GM18505 (cell line): ENCODE measurements at regions not wholly inside any gene's neighbourhood (a gene's known extent, or its start where the extent isn't known, plus 50 kb on each side); places are given as distances from the start of the nearest gene placed in this dataset.

Source experiments
- ATAC-seq: cut with Tn5 transposase; IDR thresholded peaks from one replicate; pipeline ENCODE4 v1.9.1; 2021; ENCODE audit not compliant: unreplicated experiment
- POLR2A ChIP-seq: IDR thresholded peaks from 4 replicates; pipeline ENCODE4 v1.6.1; 2011; ENCODE audit warnings: borderline replicate concordance; ENCODE audit not compliant: insufficient read depth, insufficient read length; ENCODE audit errors: extremely low read depth

DNA sequence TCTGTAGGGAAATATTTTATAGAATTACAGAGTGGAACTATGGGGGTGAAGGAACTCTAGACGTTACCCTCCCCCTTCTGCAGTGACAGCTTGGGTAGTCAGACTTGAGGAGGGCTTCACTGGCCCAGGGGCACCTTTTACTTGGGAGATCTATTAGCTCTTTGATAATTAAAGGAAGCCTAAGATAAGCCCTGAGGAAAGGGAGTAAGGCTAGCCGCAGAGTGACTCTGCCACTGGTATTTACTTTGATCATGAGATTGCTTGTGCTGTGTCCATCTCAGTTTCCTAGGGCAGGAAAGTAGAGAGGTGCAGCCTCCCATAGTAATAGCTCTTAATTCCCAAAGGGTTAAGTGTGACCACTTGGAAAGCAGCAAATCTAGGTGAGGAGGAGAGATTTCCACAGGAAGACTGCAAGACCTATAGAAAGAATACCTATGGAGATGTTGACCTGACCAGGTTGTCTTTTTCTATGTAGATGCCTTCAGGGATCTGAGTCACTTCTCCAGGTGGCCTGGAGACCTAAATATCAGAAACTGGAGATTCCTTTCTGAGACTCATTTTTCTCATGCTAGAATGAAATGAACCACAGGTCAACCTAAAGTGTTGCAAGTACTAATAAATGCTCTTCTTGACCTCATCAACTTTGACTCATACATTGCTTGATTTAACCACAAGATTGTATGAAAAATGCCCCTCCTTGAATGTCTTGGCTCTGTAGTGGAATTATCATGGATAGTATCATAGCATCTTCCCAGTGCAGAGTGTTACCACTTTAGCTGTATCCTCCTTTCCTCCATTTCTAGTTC lies 447.3 kb upstream of the GHITM start:
- no peak for TF ChIP-seq POLR2A
- ATAC-seq, result no peak

DNA sequence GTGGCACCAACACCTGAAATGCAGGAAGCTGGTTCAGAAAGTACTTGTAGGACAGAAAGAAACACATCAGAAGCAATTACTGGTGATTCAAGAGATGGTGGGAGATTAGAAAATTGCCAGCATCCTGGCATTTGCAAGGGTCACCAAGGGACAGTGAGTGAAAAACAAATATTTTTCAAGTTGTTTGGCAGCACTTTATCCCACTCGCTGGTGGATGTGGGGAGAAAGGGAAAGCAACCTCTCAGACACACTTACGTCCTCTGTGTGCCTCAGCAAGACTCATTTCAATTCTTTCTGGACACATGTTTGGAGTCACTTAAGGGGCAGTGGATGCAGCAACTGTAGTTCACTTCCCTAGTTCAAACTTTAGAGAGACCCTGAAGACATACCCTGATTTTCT lies 440.4 kb upstream of the GHITM start:
- ATAC-seq, result no peak
- no peak for TF ChIP-seq POLR2A

DNA sequence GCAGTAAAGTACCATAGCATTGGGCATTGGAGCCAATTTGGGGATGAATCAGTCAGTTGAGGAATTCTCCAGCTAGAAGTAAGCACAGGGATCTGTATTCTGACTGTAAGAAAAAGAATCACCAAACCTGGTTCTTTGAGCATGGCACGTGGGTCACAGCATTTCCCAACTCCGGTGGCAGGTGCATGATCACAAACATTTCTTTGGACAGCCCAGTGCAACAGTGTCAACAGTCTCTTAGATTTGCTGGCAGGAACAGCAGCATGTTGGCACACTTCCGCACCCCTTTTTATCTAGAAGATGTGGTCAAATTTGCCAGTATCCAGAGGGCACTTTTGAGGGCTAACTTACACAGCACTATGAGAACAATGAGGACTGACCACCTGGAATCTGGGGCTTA lies 437.5 kb upstream of the GHITM start:
- TF ChIP-seq POLR2A, result no peak
- no peak for ATAC-seq

DNA sequence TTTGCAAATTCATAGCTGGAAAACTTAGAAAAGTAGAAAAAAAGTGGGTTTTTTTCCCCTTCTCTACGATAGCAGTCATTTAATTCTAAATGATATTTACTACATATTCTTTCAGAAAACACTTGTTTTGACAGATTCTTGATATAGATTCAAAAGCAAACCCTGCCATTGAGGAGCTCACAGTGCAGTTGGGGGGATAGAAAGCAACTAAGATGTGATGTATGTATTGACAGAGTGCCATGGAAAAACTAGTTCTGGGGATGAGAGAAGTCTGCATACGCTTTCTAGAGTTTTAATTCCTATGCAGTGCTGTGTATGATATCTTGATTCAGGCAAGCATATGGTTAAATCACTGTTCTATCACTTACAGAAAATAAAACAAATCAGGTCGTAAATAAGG lies 436.6 kb upstream of the GHITM start:
- ATAC-seq, result no peak
- no peak for TF ChIP-seq POLR2A

DNA sequence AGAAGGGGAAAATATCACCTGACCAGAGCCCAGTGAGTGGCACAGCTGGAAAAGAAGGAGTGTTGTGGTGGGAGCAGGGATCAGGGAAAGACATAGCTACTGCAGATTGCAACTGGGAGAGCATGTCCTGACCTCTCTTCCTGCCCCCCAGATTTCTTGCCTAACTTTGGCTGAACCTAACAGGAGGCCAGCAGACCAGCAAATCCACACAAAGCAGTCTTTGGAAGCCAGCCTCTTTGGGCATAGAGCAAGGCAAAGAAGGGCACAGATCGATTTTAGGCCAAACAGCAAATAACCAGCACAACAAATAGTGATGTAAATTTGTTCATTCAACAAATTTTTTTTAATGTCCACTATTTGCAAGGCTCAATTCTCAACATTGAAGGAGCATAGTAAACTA lies 433.2 kb upstream of the GHITM start:
- no peak for ATAC-seq
- no peak for TF ChIP-seq POLR2A

DNA sequence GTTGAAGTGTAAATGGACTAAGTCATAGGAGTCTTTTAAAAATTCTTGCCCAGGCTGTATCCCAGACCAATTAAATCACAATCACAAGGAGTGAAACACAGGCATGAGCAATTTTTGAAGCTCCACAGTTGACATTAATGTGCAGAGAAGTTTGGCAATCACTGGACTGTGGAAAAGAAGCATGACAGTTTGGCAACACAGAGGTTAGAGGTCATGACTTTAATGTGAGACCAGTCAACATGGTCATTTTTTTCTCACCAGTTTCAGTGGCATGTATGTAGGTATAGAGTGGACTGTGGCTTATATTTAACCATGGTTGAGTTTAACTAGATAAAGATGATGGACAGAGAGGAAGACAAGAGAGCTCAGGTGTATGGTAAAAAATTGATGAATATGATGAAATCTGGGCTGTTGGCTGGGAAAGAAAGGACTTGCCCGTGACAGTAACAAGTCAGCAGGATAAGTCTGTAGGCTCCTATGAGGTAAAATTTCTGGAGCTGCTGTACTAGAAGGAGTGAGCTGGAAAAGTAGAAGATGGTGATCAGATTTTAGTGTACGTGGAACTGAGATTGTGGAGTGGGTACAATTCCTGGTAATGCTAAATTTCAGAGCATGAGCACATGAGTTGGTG lies 432.2 kb upstream of the GHITM start:
- ATAC-seq, result no peak
- TF ChIP-seq POLR2A, result no peak

DNA sequence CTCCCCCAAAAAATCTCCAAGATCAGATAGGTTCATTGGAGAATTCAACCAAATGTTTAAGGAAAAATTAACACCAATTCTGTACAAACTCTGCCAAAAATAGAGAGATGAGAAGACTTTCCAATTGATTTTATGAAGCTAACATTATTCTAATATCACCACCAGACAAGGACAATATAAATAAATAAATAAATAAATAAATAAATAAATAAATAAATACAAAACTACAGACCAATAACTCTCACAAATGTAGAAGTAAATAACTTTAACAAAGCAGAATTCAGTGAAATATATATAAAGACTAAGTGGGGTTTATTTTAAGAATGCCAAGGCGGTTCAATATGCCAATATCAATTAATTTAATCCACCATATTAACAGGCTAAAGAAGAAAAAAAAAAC lies 425.9 kb upstream of the GHITM start:
- no peak for TF ChIP-seq POLR2A
- no peak for ATAC-seq

DNA sequence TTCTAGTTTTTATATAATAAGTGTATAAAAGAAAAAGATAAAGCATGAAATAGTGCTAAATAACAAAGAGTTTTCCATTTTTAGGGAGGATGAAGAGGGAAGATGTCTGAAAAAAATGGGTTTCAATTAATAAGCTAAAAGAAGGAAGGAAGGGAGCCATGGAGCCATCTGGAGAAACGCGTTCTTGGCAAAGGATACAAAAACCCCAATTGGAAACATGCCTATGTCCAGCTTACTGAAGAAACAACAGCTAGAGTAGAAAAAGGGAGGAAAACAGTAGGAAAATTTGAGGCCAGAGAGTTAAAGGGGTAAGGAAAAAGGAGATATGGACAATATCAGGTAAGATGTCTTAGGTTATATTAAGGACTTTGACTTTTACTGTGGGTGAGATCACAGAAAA lies 416.2 kb upstream of the GHITM start:
- no peak for TF ChIP-seq POLR2A
- ATAC-seq, result no peak

DNA sequence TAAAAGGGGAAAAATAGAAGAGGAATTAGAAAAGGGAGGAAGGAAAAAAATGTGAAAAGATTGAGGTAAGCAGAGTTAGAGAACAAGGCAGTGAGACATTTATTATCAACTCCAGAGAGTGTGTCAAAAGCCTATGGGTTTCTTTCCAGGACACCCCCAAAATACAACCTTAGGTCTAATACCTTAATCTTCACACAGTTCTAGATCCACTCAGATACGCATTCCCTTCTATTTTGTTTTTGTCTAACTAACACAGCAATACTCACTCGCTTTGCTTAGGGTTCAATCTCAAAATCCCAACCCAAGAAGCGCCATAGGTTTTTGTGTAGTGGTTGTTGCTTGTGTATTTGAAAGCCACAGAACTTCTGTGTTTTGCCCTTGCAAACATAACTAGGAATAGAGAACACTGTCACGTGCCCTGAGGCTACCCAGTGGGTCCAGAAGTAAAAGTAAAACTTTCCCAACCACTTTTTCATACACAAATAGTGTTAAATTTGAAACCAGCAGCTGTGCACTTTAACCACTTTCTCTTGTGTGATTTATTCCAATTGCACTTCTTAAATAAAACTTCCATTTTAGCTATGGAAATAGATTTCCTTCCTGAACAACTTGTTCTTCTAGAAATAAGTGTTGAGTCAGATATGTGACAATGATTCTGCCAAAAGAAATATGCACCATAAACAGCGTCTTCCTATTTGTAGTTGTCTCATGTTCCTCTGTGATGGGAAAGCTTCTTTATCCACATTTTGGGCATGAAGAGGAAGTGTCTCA lies 414.7 kb upstream of the GHITM start:
- ATAC-seq, result peak; percentile 79
- TF ChIP-seq POLR2A, result no peak

DNA sequence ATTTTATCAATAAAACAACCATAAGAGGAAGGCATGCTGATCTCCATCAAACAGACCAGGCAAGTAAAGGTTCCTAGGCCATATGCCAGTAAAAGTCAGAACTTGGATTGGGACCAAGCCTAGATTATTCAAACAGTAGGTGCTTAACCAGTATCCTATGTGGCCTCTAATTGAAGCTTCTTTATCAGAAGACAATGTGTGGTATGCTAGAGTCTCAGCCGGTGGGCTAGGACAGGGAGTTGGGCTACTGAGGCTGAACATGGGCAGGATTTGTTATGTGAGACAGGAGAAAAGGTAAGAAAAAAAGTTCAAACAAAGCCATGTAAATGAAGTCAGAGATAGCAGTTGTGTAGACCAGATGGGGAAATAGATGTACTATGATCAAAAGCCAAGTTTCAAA lies 413.7 kb upstream of the GHITM start:
- no peak for TF ChIP-seq POLR2A
- ATAC-seq, result no peak

DNA sequence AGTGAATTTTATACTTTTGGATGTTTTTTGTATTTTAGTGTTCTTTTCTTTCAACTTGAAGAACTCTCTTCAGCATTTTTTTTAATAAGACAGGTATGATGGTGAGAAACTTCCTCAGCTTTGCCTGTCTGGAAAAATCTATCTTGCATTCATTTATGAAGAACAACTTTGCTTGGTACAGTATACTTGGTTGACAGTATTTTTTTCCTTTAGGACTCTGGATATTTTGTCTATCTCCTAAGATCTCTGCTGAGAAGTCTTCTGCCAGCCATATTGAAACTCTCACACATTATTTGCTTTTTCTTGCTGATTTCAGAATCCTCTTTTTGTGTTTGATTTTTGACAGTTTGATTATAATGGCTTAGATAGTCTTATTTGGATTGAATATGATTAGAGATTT lies 405.0 kb upstream of the GHITM start:
- ATAC-seq, result no peak

DNA sequence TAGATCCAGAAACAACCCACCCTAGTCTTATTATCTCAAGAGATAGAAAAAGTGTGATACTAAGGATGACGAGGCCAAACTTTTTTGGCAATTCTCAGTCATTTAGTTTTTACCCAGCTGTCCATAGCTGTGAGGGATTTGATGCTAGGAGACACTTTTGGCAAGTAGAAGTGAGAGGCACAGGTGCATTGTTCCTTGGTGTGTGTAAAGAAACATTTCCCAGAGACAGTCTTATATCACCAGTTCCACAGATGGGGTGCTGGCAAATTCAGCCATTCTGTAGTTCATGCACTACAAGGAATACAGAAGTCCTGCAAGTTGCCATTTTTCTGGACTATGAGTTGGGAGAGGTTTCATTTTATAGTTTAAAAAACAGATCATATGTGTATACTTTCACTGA lies 403.3 kb upstream of the GHITM start:
- ATAC-seq, result no peak
- no peak for TF ChIP-seq POLR2A

More for the DNA sequence above, 405.0 kb upstream of the GHITM start:
- no peak for TF ChIP-seq POLR2A

DNA sequence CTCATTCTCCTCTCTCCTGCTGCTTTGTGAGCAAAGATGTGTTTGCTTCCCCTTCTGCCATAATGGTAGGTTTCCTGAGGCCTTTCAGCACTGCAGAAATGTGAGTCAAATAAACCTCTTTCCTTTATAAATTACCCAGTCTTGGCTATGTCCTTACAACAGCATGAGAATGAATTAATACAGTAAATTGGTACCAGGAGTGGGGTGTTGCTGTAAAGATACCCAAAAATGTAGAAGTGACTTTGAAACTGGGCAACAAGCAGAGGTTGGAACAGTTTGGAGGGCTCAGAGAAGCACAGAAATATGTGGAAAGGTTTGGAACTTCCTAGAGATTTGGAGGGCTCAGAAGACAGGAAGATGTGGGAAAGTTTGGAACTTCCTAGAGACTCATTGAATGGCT lies 388.7 kb upstream of the GHITM start:
- TF ChIP-seq POLR2A, result no peak
- ATAC-seq, result no peak

DNA sequence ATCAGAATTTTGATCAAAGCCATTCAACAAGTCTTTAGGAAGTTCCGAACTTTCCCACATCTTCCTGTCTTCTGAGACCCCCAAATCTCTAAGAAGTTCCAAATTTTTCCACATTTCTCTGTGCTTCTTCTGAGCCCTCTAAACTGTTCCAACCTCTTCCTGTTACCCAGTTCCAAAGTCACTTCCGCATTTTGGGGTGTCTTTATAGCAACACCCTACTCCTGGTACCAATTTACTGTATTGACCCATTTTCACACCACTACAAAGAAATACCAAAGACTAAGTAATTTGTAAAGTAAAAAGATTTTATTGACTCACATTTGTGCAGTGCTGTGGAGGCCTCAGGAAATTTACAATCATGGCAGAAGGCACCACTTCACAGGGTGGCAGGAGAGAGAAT lies 385.8 kb upstream of the GHITM start:
- no peak for TF ChIP-seq POLR2A
- ATAC-seq, result no peak
